GM21825 (cell line): ENCODE measurements at regions not wholly inside any gene's neighbourhood (a gene's known extent, or its start where the extent isn't known, plus 50 kb on each side); places are given as distances from the start of the nearest gene placed in this dataset.

ENCODE experiments used
- ATAC-seq: cut with Tn5 transposase; IDR thresholded peaks from one replicate; pipeline ENCODE4 v1.9.1; 2021; ENCODE audit warnings: mild to moderate bottlenecking, moderate library complexity; ENCODE audit not compliant: unreplicated experiment

DNA sequence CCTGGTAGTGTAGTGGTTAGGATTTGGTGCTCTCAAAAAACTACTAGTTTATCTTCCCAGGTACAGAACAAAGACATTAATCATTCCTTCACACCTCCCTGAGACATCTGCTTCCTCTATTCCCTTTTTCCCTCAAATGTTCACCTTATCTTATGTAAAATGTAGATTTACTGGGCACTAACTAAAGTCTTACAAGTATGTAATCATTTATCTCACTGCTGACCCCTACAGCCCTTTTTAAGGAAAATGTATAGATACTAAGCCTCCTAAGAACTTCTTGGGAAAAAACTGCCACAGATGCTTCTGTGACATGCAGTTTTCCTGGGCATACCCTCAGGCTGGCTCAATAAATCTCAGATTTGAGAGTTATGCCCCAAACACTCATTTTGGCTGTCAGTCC is 50.8 kb upstream of the NEK7 start:
- ATAC-seq: no peak
